ENCODE measurements at regions not wholly inside any gene's neighbourhood (a gene's known extent, or its start where the extent isn't known, plus 50 kb on each side); places are given as distances from the start of the nearest gene placed in this dataset.

GRCh38 chr1:87955038-87955437, 626.4 kb downstream of the LMO4 start:
- TF ChIP-seq CTCF (conservative IDR thresholded peaks at IDR 0.05; ENCODE audit: low read depth, low read length) = no peak
- TF ChIP-seq EZH2 (IDR thresholded peaks at IDR 0.05; ENCODE audit: low read length, unreplicated experiment) = no peak

Data from PC-3 (cell line).